ENCODE measurements at regions not wholly inside any gene's neighbourhood (a gene's known extent, or its start where the extent isn't known, plus 50 kb on each side); places are given as distances from the start of the nearest gene placed in this dataset.
A peak's percentile ranks its signal among the peaks of the same experiment; 100 is the strongest.

GRCh38 chr1:238664139-238664538, 722.2 kb upstream of the CHRM3 start:
- TF ChIP-seq CTCF (IDR thresholded peaks at IDR 0.05; ENCODE audit: insufficient read depth, low read depth, low read length), result no peak
- DNase-seq (ENCODE audit: low read depth), result no peak
- H3K4me3 ChIP-seq (ENCODE audit: low read depth, low read length), result no peak overlapping the region

- TF ChIP-seq CTCF (IDR thresholded peaks at IDR 0.05; ENCODE audit: insufficient read depth, low read depth, low read length), result no peak
- DNase-seq (ENCODE audit: low read depth), result no peak
- no peak overlapping the region for H3K4me3 ChIP-seq (ENCODE audit: low read depth, low read length)
These were observed 725.5 kb upstream of the CHRM3 start for GRCh38 chr1:238660849-238661248.

GRCh38 chr1:238658763-238659162, 727.6 kb upstream of the CHRM3 start:
- no peak for TF ChIP-seq CTCF (IDR thresholded peaks at IDR 0.05; ENCODE audit: insufficient read depth, low read depth, low read length)
- H3K4me3 ChIP-seq (ENCODE audit: low read depth, low read length), result no peak overlapping the region
- DNase-seq (ENCODE audit: low read depth), result peak; percentile 36

- no peak overlapping the region for H3K4me3 ChIP-seq (ENCODE audit: low read depth, low read length)
- TF ChIP-seq CTCF (IDR thresholded peaks at IDR 0.05; ENCODE audit: insufficient read depth, low read depth, low read length), result no peak
- no peak for DNase-seq (ENCODE audit: low read depth)
These were observed 732.6 kb upstream of the CHRM3 start for GRCh38 chr1:238653693-238654321.

GRCh38 chr1:238652346-238652968, 733.9 kb upstream of the CHRM3 start:
- no peak overlapping the region for H3K4me3 ChIP-seq (ENCODE audit: low read depth, low read length)
- DNase-seq (ENCODE audit: low read depth), result peak; percentile 29
- TF ChIP-seq CTCF (IDR thresholded peaks at IDR 0.05; ENCODE audit: insufficient read depth, low read depth, low read length), result no peak

GRCh38 chr1:238649200-238649599, 737.2 kb upstream of the CHRM3 start:
- no peak for TF ChIP-seq CTCF (IDR thresholded peaks at IDR 0.05; ENCODE audit: insufficient read depth, low read depth, low read length)
- DNase-seq (ENCODE audit: low read depth), result no peak
- H3K4me3 ChIP-seq (ENCODE audit: low read depth, low read length), result no peak overlapping the region

GRCh38 chr1:238648751-238649150, 737.6 kb upstream of the CHRM3 start:
- H3K4me3 ChIP-seq (ENCODE audit: low read depth, low read length), result no peak overlapping the region
- DNase-seq (ENCODE audit: low read depth), result no peak
- TF ChIP-seq CTCF (IDR thresholded peaks at IDR 0.05; ENCODE audit: insufficient read depth, low read depth, low read length), result no peak
